ENCODE measurements at regions not wholly inside any gene's neighbourhood (a gene's known extent, or its start where the extent isn't known, plus 50 kb on each side); places are given as distances from the start of the nearest gene placed in this dataset.

GRCh38 chr5:45101146-45101545 is 292.4 kb downstream of the MRPS30 start:
- H3K4me3 ChIP-seq (ENCODE audit: low read depth, low read length): no peak overlapping the region
- no peak for DNase-seq (ENCODE audit: low read depth)
- TF ChIP-seq CTCF (IDR thresholded peaks at IDR 0.05; ENCODE audit: insufficient read depth, low read depth, low read length): no peak

DNA sequence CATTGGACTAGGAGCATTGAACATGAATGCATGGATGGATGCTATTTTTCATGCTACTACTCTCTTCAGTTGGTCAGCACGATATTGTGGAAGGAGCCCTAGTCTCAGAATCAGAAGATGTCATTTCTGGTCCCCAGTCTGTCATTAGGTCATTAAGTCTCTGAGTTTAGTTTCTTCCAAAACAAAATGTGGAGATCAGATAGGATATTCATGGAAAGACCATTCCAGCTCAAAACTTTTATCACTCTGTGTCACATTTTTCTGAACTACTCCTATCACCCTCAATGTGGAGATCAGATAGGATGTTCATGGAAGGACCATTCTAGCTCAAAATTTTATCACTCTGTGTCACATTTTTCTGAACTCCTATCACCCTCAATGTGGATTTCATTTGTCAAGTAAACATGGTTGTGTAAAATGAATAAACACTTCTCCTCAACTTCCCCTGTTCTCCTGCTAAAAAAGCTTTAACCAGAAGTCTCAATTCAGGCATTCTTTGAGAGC is 296.8 kb downstream of the MRPS30 start:
- DNase-seq (ENCODE audit: low read depth): no peak
- no peak overlapping the region for H3K4me3 ChIP-seq (ENCODE audit: low read depth, low read length)
- TF ChIP-seq CTCF (IDR thresholded peaks at IDR 0.05; ENCODE audit: insufficient read depth, low read depth, low read length): no peak

GRCh38 chr5:45109062-45109461 is 300.3 kb downstream of the MRPS30 start:
- no peak overlapping the region for H3K4me3 ChIP-seq (ENCODE audit: low read depth, low read length)
- no peak for TF ChIP-seq CTCF (IDR thresholded peaks at IDR 0.05; ENCODE audit: insufficient read depth, low read depth, low read length)
- no peak for DNase-seq (ENCODE audit: low read depth)

DNA sequence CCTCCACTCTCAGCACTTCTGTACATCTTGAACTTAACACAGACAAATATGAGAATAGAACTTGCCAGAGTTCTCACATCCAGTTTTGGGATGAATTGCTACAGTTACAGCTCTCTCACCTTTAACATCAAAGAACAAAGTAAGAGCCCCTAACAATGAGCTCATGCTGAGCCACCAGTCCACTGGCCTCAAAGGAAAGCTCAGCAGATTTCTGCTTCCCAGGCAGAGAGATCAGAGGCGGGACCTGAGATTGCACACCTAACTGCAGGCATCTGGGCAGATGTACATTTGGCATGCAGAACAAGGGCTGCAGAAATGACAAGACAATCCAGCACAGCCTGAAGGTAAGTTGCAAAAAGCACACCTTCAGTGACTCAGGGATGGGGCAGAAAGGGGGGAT is 300.9 kb downstream of the MRPS30 start:
- no peak for TF ChIP-seq CTCF (IDR thresholded peaks at IDR 0.05; ENCODE audit: insufficient read depth, low read depth, low read length)
- H3K4me3 ChIP-seq (ENCODE audit: low read depth, low read length): no peak overlapping the region
- DNase-seq (ENCODE audit: low read depth): no peak

GRCh38 chr5:45110399-45110798 is 301.7 kb downstream of the MRPS30 start:
- DNase-seq (ENCODE audit: low read depth): no peak
- no peak for TF ChIP-seq CTCF (IDR thresholded peaks at IDR 0.05; ENCODE audit: insufficient read depth, low read depth, low read length)
- no peak overlapping the region for H3K4me3 ChIP-seq (ENCODE audit: low read depth, low read length)

DNA sequence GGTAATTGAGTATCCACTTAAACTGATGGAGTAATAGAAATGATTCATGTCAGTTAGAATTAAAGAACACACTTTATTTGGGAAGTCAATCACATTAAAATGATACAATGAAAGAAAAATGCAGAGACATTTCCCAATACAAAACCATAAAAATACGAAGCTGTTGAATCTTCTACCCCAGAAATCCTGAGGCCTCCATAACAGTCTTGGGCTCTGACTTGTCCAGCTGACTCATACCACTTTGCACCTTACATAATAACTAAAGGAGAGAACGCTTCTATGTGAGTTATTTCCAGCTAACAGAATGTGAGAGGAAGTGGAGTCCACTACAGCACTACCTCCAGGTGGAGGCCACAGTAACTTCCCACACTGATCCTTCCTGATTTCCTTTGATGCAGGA is 305.0 kb downstream of the MRPS30 start:
- no peak overlapping the region for H3K4me3 ChIP-seq (ENCODE audit: low read depth, low read length)
- no peak for TF ChIP-seq CTCF (IDR thresholded peaks at IDR 0.05; ENCODE audit: insufficient read depth, low read depth, low read length)
- no peak for DNase-seq (ENCODE audit: low read depth)

DNA sequence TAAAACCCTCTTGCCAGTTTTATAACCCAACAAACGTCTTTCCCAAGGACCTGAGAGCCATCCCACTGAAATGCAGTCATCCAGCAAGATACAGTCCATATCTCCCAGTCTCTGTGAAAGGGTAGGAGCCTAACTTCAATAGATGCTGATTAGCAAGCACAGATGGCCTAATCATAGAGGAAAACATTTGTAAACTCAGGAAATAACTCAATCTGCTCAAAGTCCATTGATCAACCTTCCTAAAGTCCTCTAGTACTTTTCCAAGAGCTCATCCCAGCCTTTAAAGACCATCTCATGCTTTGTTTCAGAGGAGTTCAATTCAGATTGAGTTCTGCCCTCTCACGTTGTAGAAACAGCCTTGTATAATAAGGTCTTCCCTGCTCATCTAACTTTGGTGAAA is 324.2 kb downstream of the MRPS30 start:
- H3K4me3 ChIP-seq (ENCODE audit: low read depth, low read length): no peak overlapping the region
- TF ChIP-seq CTCF (IDR thresholded peaks at IDR 0.05; ENCODE audit: insufficient read depth, low read depth, low read length): no peak
- no peak for DNase-seq (ENCODE audit: low read depth)

Data from fibroblast of villous mesenchyme (primary cell).